H1 (cell line): ENCODE measurements at regions not wholly inside any gene's neighbourhood (a gene's known extent, or its start where the extent isn't known, plus 50 kb on each side); places are given as distances from the start of the nearest gene placed in this dataset.

Source experiments
- CTCF ChIA-PET: fragments of 300-600 bp; sonication (Branson Sonifier 250); formaldehyde crosslinking; loops from one replicate; lab custom pipeline; 2021; ENCODE audit not compliant: partially characterized antibody; lab: Charles Lee
- POLR2A ChIA-PET: fragments of 300-600 bp; sonication (Branson Sonifier 250); formaldehyde crosslinking; loops from one replicate; lab custom pipeline; 2021; ENCODE audit warnings: inconsistent platforms; ENCODE audit not compliant: partially characterized antibody; lab: Charles Lee
- DNase-seq, 2 experiments: peaks; one replicate each; pipeline versions ENCODE4 v3.0.0 to v3.0.0-alpha.2; 2010 to 2022; ENCODE audit warnings: low spot score in 2 of 2, low read depth in 1 of 2, mixed read lengths in 1 of 2
- FAIRE-seq: peaks from 2 replicates; lab custom pipeline; 2011; peaks lifted over from hg19 to GRCh38; lab: Jason Lieb, UNC
- H2AFZ ChIP-seq: 2 replicates; pipeline ENCODE4 v1.8.1; 2012; ENCODE audit warnings: low read length, inconsistent platforms
- H2AK5ac ChIP-seq: 2 replicates; pipeline ENCODE4 v1.6.1; 2013; ENCODE audit warnings: low read depth, low read length
- H2BK120ac ChIP-seq: replicated peaks from 2 replicates; pipeline ENCODE3; 2013; ENCODE audit warnings: low read depth, low read length, inconsistent platforms
- H2BK12ac ChIP-seq: 2 replicates; pipeline ENCODE4 v1.6.1; 2013; ENCODE audit warnings: low read depth, low read length
- H2BK15ac ChIP-seq: 2 replicates; pipeline ENCODE4 v1.6.1; 2013; ENCODE audit warnings: low read length
- H2BK20ac ChIP-seq: 2 replicates; pipeline ENCODE4 v1.6.1; 2013; ENCODE audit warnings: low read length
- H2BK5ac ChIP-seq: 2 replicates; pipeline ENCODE4 v1.6.1; 2013; ENCODE audit warnings: low read depth, low read length
- H3K14ac ChIP-seq: 2 replicates; pipeline ENCODE4 v1.6.1; 2013; ENCODE audit warnings: inconsistent platforms; ENCODE audit not compliant: insufficient read length
- H3K18ac ChIP-seq: 2 replicates; pipeline ENCODE4 v1.6.1; 2013; ENCODE audit warnings: low read length; ENCODE audit errors: extremely low read depth
- H3K23ac ChIP-seq: 2 replicates; pipeline ENCODE4 v1.6.1; 2013; ENCODE audit warnings: inconsistent platforms; ENCODE audit not compliant: insufficient read length
- H3K23me2 ChIP-seq: 2 replicates; pipeline ENCODE4 v1.6.1; 2013; ENCODE audit warnings: low read depth, low read length
- H3K27ac ChIP-seq: 2 replicates; pipeline ENCODE4 v1.6.1; 2011; ENCODE audit warnings: low read depth, low read length, inconsistent platforms
- H3K27me3 ChIP-seq, 4 experiments: replicated peaks in 1 of 4; 1 replicate in 1 of 4; 2 replicates in 3 of 4; pipeline versions ENCODE4 v1.6.1 to v1.8.1; 2011 to 2013; ENCODE audit warnings: low read length in 3 of 4, mild to moderate bottlenecking in 3 of 4, inconsistent platforms in 2 of 4, mixed read lengths in 2 of 4, moderate library complexity in 1 of 4; ENCODE audit not compliant: control insufficient read depth in 3 of 4, insufficient read depth in 3 of 4; ENCODE audit errors: extremely low read depth in 1 of 4
- H3K36me3 ChIP-seq, 4 experiments: 2 replicates each; pipeline versions ENCODE4 v1.6.1 to v1.8.1; 2011 to 2013; ENCODE audit warnings: mild to moderate bottlenecking in 4 of 4, low read length in 3 of 4, moderate library complexity in 2 of 4, control low read depth in 1 of 4, inconsistent platforms in 1 of 4; ENCODE audit not compliant: insufficient read depth in 4 of 4, control insufficient read depth in 2 of 4
- H3K4ac ChIP-seq: replicated peaks from 2 replicates; pipeline ENCODE3; 2013; ENCODE audit warnings: low read length, low read depth, mixed read lengths, inconsistent platforms; ENCODE audit not compliant: insufficient read length
- H3K4me1 ChIP-seq, 4 experiments: replicated peaks in 1 of 4; 1 replicate in 1 of 4; 2 replicates in 3 of 4; pipeline versions ENCODE4 v1.6.1 to v1.8.1; 2011 to 2013; ENCODE audit warnings: low read length in 3 of 4, inconsistent platforms in 2 of 4, mixed read lengths in 1 of 4; ENCODE audit not compliant: insufficient read depth in 4 of 4, control insufficient read depth in 3 of 4
- H3K4me2 ChIP-seq, 2 experiments: 2 replicates each; pipeline versions ENCODE4 v1.6.1 to v1.8.1; 2011 to 2013; ENCODE audit warnings: low read depth in 2 of 2, low read length in 2 of 2, control low read depth in 1 of 2, inconsistent platforms in 1 of 2, mild to moderate bottlenecking in 1 of 2; ENCODE audit not compliant: insufficient read depth in 1 of 2
- H3K4me3 ChIP-seq, 4 experiments: fragments of 200-600, 300-600 bp in 1 of 4; sonication (generic), shearing (Covaris generic), sonication (Bioruptor Twin) in 1 of 4; 2 replicates each; pipeline versions ENCODE4 v1.5.1 to v1.8.1; 2011 to 2016; ENCODE audit warnings: low read length in 4 of 4, low read depth in 3 of 4, control low read depth in 2 of 4, inconsistent platforms in 2 of 4, mild to moderate bottlenecking in 2 of 4, mixed read lengths in 1 of 4, moderate library complexity in 1 of 4; ENCODE audit not compliant: insufficient read depth in 2 of 4; ENCODE audit errors: extremely low read depth in 1 of 4
- H3K56ac ChIP-seq: replicated peaks from 2 replicates; pipeline ENCODE3; 2013; ENCODE audit warnings: low read depth, mild to moderate bottlenecking, mixed read lengths, low read length, inconsistent platforms; ENCODE audit not compliant: insufficient read length
- H3K79me1 ChIP-seq: 2 replicates; pipeline ENCODE4 v1.6.1; 2013; ENCODE audit warnings: low read depth, low read length, control low read depth
- H3K79me2 ChIP-seq, 2 experiments: 2 replicates each; pipeline versions ENCODE4 v1.6.1 to v1.8.1; 2012 to 2013; ENCODE audit warnings: low read length in 2 of 2, mild to moderate bottlenecking in 2 of 2, inconsistent platforms in 1 of 2; ENCODE audit not compliant: insufficient read depth in 2 of 2, control insufficient read depth in 1 of 2
- H3K9ac ChIP-seq, 4 experiments: replicated peaks in 1 of 4; 1 replicate in 1 of 4; 2 replicates in 3 of 4; pipeline versions ENCODE4 v1.6.1 to v1.8.1; 2011 to 2013; ENCODE audit warnings: low read depth in 3 of 4, low read length in 3 of 4, control low read depth in 2 of 4, mild to moderate bottlenecking in 2 of 4, moderate library complexity in 2 of 4, inconsistent platforms in 1 of 4; ENCODE audit errors: extremely low read depth in 1 of 4
- H3K9me3 ChIP-seq, 2 experiments: 2 replicates each; pipeline versions ENCODE4 v1.6.1 to v1.8.1; 2012 to 2013; ENCODE audit warnings: mild to moderate bottlenecking in 2 of 2, moderate library complexity in 2 of 2, control low read depth in 1 of 2, inconsistent platforms in 1 of 2, low read depth in 1 of 2, low read length in 1 of 2, mixed read lengths in 1 of 2; ENCODE audit not compliant: insufficient read depth in 2 of 2
- H4K20me1 ChIP-seq, 2 experiments: replicated peaks in 1 of 2; 2 replicates each; pipeline versions ENCODE3 to v1.8.1; 2011 to 2013; ENCODE audit warnings: inconsistent platforms in 2 of 2, low read length in 2 of 2, mild to moderate bottlenecking in 1 of 2; ENCODE audit not compliant: insufficient read depth in 2 of 2, control insufficient read depth in 1 of 2
- H4K5ac ChIP-seq: 2 replicates; pipeline ENCODE4 v1.6.1; 2013; ENCODE audit warnings: low read length, low read depth, mixed read lengths, inconsistent platforms; ENCODE audit not compliant: insufficient read length
- H4K8ac ChIP-seq: 2 replicates; pipeline ENCODE4 v1.8.0; 2013; ENCODE audit warnings: mild to moderate bottlenecking, moderate library complexity, low read length, inconsistent platforms; ENCODE audit not compliant: insufficient read depth; ENCODE audit errors: extremely low read depth
- H4K91ac ChIP-seq: replicated peaks from 2 replicates; pipeline ENCODE3; 2013; ENCODE audit warnings: low read length, mixed read lengths, inconsistent platforms; ENCODE audit not compliant: insufficient read length
- BACH1 ChIP-seq: IDR thresholded peaks from 2 replicates; pipeline ENCODE4 v1.6.1; 2012; ENCODE audit warnings: low read length, improper control_type of control experiment
- BCL11A ChIP-seq, 2 experiments: IDR thresholded peaks; one replicate each; pipeline ENCODE4 v1.6.1; 2011; ENCODE audit warnings: low read depth in 2 of 2, low read length in 2 of 2, mild to moderate bottlenecking in 2 of 2
- CHD2 ChIP-seq: IDR thresholded peaks from 2 replicates; pipeline ENCODE4 v1.6.1; 2012; ENCODE audit warnings: low read length, improper control_type of control experiment
- CTBP2 ChIP-seq: IDR thresholded peaks from 2 replicates; pipeline ENCODE4 v1.7.0; 2011; ENCODE audit warnings: borderline replicate concordance, mild to moderate bottlenecking, moderate library complexity, mixed read lengths, low read length; ENCODE audit not compliant: insufficient read depth, insufficient read length
- EZH2 ChIP-seq: fragments of 200-600 bp; sonication (generic); IDR thresholded peaks from 2 replicates; pipeline ENCODE4 v1.7.1; 2012; ENCODE audit warnings: low read depth, mild to moderate bottlenecking, moderate library complexity, low read length, inconsistent platforms; ENCODE audit not compliant: severe bottlenecking
- GTF2F1 ChIP-seq: IDR thresholded peaks from 2 replicates; pipeline ENCODE4 v1.6.1; 2012; ENCODE audit warnings: low read depth, low read length, improper control_type of control experiment, borderline replicate concordance
- HDAC6 ChIP-seq: IDR thresholded peaks from one replicate; pipeline ENCODE4 v1.7.1; 2012; ENCODE audit warnings: low read depth, mild to moderate bottlenecking, inconsistent platforms, low read length, moderate library complexity
- MAFK ChIP-seq: IDR thresholded peaks from 2 replicates; pipeline ENCODE4 v1.6.1; 2012; ENCODE audit warnings: low read depth, mild to moderate bottlenecking, improper control_type of control experiment, low read length
- RAD21 ChIP-seq, 2 experiments: IDR thresholded peaks in 1 of 2; conservative IDR thresholded peaks in 1 of 2; 2 replicates each; pipeline ENCODE4 v1.6.1; 2011; ENCODE audit warnings: low read depth in 2 of 2, low read length in 2 of 2, improper control_type of control experiment in 1 of 2, inconsistent platforms in 1 of 2, mild to moderate bottlenecking in 1 of 2, moderate library complexity in 1 of 2
- SAP30 ChIP-seq: fragments of 300-600 bp; sonication (generic); IDR thresholded peaks from 2 replicates; pipeline ENCODE4 v1.7.1; 2012; ENCODE audit warnings: low read length, moderate library complexity, mild to moderate bottlenecking, inconsistent platforms; ENCODE audit not compliant: insufficient read depth, insufficient replicate concordance
- SP4 ChIP-seq: IDR thresholded peaks from 2 replicates; pipeline ENCODE4 v1.6.1; 2012; ENCODE audit warnings: low read length, inconsistent platforms
- TCF12 ChIP-seq: IDR thresholded peaks from 2 replicates; pipeline ENCODE4 v1.6.1; 2011; ENCODE audit warnings: low read depth, mild to moderate bottlenecking, low read length
- YY1 ChIP-seq: IDR thresholded peaks from 2 replicates; pipeline ENCODE4 v1.6.1; 2011; ENCODE audit warnings: low read depth, mild to moderate bottlenecking, low read length
- WGBS, 2 experiments: shearing (Covaris generic) in 1 of 2; methylation state at CpG; one replicate each; pipeline versions ENCODE4 v1.1.6 to v1.1.7; 2013 to 2015; ENCODE audit warnings: low lambda C conversion rate in 2 of 2, mixed read lengths in 2 of 2, inconsistent platforms in 1 of 2, low coverage in 1 of 2, missing lambda C conversion rate in 1 of 2; ENCODE audit not compliant: insufficient replicate concordance in 2 of 2, insufficient coverage in 1 of 2, insufficient read length in 1 of 2; ENCODE audit errors: extremely low coverage in 1 of 2, missing lambda C conversion rate in 1 of 2; 5-methylcytosine and 5-hydroxymethylcytosine counted together

- Histone ChIP-seq H3K9me3 (no peaks in the 10 kb centered on the region), H2BK12ac (no peak overlapping the region), H3K14ac (no peak overlapping the region), H4K91ac (no peak overlapping the region), H2AK5ac (no peak overlapping the region), H3K4me2 (no peak overlapping the region), H3K4me1 (peaks cover 0 to 3% (median 0%) of the 10 kb centered on the region in 4 experiments; a peak in 1 of 7 replicates), H4K8ac (no peak overlapping the region), H3K79me2 (no peaks in the 10 kb centered on the region), H3K9ac (no peak overlapping the region), H2BK15ac (no peak overlapping the region), H3K56ac (no peak overlapping the region), H4K5ac (no peak overlapping the region), H3K4me3 (no peak overlapping the region), H3K23me2 (no peaks in the 10 kb centered on the region), H2AFZ (no peak overlapping the region), H3K27me3 (no peaks in the 10 kb centered on the region), H3K23ac (no peak overlapping the region), H2BK5ac (no peak overlapping the region), H3K79me1 (no peaks in the 10 kb centered on the region), H4K20me1 (no peaks in the 10 kb centered on the region), H2BK120ac (no peak overlapping the region), H2BK20ac (no peak overlapping the region), H3K27ac (no peak overlapping the region), H3K36me3 (no peaks in the 10 kb centered on the region), H3K18ac (no peak overlapping the region), H3K4ac (no peak overlapping the region)
- DNase-seq (no peak), FAIRE-seq (no peak)
- CTCF ChIA-PET = interaction anchor here (0.7 to 1.7 kb wide), 2 partner anchors 63 to 108 kb away, joined by 4 to 5 read pairs; no protein-coding TSS in a partner anchor
- TF ChIP-seq BCL11A (IDR thresholded peaks at IDR 0.05; ENCODE audit: low read depth in 2 of 2, low read length in 2 of 2) (no peak), EZH2 (no peak), CHD2 (no peak), HDAC6 (no peak), BACH1 (no peak), GTF2F1 (no peak), SP4 (no peak), SAP30 (no peak), CTBP2 (no peak), RAD21 (IDR thresholded peaks at IDR 0.05 in 1 of 2, conservative IDR thresholded peaks at IDR 0.05 in 1 of 2; ENCODE audit: low read depth in 2 of 2, low read length in 2 of 2) (no peak), YY1 (no peak), MAFK (no peak), TCF12 (no peak)
- POLR2A ChIA-PET = no interaction called here
- WGBS, 2 experiments = 91% methylated on average over 4 of the region's 4 CpGs; no CpG with 5 or more reads in 1 of the 2 experiments
These were observed 447.3 kb downstream of the PLA2G4A start for GRCh38 chr1:187275985-187276575.
